ENCODE measurements at regions not wholly inside any gene's neighbourhood (a gene's known extent, or its start where the extent isn't known, plus 50 kb on each side); places are given as distances from the start of the nearest gene placed in this dataset.
"Not testable (repeated sequence)": the region's sequence is repeated elsewhere in the genome, so short reads cannot be mapped to it uniquely, and the experiment has no call there.

DNA sequence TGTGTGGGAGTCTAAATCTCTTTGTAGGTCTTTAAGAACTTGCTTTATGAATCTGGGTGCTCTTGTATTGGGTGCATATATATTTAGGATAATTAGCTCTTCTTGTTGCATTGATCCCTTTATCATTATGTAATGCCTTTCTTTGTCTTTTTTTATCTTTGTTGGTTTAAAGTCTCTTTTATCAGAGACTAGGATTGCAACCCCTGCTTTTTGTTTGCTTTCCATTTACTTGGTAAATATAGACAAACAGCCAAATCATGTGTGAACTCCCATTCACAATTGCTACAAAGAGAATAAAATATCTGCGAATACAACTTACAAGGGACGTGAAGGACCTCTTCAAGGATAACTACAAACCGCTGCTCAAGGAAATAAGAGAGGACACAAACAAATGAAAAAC is 198.2 kb upstream of the APCDD1 start:
- not testable (repeated sequence) for DNase-seq

GRCh38 chr18:10258836-10259474 is 195.5 kb upstream of the APCDD1 start:
- no peak for DNase-seq

DNA sequence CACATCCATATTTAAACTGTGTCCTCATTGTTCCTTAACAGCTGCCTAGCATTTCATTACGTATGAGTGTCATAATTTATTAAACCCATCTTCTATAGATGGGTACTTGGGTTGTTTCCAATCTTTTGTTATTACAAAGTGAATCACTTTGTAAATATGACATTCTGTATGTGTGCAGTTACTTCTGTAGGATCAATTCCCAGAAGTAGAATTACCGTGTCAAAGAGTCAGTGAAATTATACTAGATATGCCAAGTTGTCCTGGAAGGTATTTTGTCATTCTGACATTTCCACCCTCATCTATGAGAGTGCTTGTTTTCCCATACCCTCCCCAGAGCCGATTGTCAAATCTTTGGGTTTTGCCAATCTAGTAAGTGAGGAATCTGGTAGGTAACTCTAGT is 194.5 kb upstream of the APCDD1 start:
- no peak for DNase-seq

GRCh38 chr18:10261344-10262276 is 192.8 kb upstream of the APCDD1 start:
- DNase-seq, result no peak

- DNase-seq, result no peak
Observed at GRCh38 chr18:10262566-10262965, 191.9 kb upstream of the APCDD1 start.

DNA sequence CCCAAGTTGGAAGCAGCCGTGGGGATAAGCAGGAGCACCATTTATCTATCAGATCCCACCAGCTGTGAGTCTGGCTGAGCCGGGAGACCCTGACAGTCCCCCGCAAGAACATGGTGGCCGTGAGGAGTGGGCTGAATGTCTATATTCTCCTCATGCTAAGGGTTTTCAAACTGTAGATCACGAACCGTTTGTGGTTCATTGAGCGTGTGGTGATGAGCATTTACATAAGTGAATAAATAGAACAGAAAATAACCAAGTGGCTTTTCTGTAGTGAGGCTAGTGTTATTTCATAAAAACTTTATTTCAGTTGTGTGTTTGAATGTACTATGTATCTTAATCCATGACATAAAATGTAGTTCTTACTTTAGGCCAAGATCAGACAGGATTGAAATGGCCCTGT is 190.2 kb upstream of the APCDD1 start:
- no peak for DNase-seq

DNA sequence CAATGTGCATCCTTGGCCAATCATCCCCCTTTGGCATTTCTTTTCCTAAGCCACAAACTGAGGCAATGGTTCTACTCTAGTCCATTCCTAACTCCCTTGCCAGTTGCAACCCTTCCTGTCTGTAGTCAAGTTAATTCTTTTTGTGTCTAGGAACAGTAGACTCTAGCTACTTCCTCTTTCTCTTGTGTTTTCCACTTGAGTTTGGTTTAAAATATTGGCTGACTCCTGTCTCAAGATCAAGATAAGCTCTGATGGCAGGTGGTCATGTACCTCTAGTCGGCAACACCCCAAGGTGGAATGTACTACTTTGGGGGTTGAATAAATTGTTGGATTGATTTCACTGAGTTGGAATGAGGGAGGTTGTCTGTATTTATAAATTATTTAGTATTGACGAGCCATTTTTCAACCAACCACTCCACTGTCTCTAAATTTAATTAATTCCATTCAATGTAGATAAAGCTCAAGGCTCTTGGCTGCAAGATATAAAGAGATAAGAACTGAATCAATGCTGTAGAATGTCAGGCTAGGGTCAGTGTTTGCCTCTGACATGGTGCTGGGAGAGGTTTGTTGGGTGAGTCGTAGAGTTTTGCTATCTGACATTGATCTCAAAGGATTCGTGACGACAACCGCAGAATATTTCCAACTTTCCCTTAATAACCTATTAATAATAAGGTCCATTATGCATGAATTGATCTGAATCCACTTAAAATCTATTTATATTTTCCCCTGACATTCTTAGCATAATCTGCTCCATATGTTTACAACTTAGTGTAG is 188.7 kb upstream of the APCDD1 start:
- DNase-seq, result no peak

DNA sequence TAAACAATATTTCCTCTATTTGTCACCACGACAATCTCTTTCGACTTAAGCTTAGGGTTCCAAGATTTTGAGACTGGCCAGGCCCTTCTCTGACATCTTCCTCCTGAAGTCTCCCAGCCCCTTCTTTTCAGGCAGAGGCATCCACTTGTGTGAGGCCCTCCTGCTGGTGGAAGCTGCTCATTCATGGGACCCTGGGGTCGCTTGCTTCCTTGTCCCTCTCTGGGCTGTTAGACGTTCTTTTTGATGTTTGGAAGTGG is 188.2 kb upstream of the APCDD1 start:
- DNase-seq, result no peak

DNA sequence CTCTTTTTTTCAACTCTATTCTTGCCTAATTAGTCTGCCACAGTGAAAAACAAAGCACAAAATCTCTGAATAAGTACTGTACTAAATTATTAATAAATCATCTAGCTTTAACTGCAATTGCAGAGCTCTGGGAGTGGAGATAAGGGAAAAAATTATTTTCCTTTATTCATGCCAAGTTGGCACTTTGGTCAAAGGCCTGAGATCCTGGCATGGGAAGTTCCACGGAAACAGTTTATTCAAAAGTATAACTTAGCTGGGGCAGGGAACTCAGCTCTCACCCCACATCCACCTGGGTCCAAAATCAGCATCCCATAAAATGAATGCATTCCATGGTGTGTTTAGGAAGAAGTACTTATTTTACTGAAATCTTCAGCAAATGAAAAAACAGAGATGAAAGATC is 185.2 kb upstream of the APCDD1 start:
- DNase-seq, result no peak

DNA sequence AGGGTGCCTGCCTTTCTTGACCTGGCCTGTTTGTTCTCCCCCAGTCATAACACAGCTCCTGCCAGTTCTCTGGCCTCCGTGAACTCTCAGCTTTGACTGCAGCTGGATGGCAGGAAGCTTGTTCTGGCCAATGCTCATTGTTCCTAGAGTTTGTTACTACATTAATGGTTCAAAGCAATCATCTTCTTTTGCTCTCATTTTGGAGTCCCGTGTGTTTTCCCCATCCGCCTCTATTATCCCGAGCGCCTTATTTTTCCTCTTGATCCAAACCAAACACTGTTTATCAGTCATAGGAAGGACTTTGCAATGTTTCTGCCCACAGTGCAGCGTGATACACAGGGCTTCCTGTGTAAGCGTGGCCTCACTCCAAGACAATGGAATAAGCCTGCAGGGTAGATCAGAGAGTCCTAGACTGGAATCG is 184.3 kb upstream of the APCDD1 start:
- no peak for DNase-seq

DNA sequence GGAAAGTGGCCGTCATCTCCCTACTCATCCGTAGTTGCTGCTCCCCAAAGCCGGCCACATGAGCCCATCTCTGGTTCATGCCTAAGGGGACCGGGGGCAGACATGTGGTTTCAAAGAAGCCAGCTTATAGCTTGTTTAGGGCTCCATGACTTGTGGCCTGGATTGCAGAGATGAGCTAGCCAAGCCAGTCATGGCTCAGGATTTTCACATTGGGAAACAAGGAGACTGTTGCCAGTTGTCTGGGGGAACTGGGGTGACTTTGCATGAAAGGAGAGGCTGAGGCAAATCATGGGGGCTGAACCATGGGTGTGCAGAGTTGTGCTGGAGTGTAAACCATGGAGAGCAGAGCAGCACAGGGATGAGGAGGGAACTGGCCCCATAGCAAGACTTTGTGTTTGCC is 183.0 kb upstream of the APCDD1 start:
- DNase-seq, result no peak

DNA sequence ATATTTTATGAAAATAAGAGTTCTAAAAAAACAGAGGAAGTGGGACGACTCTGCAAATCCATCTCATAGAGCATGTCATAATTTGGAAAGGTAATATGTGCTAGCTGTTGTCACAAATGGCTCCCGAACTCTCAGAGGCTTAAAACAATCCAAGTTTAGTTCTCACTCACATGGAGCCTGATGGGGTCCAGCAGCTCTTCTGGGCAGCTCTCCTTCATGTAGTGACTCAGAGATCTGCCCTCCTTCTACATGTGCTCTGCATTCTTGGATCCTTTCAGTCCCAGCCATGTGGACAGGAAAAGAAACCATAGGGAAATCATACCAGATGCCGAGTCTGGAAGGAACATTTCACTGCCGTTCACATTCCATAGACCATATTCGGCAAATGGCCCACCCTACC is 180.1 kb upstream of the APCDD1 start:
- DNase-seq, result no peak

GRCh38 chr18:10275486-10275885 is 178.9 kb upstream of the APCDD1 start:
- DNase-seq, result no peak

DNA sequence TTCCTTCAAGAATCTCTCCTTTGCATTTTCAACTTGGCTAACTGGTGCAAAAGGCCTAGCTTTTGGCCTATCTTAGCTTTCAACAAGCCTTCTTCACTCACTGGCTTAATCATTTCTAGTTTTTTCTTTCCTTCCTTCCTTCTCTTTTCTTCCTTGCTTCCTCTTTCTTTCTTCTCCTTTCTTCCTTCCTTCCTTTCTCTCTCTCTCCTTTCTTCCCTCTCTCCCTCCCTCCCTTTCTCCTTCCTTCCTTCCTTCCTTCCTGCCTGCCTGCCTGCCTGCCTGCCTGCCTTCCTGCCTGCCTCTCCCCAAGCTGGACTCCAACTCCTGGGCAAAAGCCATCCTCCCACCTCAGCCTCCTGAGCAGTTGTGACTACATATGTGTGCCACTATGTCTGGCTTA is 176.2 kb upstream of the APCDD1 start:
- no peak for DNase-seq

GRCh38 chr18:10279471-10279870 is 175.0 kb upstream of the APCDD1 start:
- no peak for DNase-seq

DNA sequence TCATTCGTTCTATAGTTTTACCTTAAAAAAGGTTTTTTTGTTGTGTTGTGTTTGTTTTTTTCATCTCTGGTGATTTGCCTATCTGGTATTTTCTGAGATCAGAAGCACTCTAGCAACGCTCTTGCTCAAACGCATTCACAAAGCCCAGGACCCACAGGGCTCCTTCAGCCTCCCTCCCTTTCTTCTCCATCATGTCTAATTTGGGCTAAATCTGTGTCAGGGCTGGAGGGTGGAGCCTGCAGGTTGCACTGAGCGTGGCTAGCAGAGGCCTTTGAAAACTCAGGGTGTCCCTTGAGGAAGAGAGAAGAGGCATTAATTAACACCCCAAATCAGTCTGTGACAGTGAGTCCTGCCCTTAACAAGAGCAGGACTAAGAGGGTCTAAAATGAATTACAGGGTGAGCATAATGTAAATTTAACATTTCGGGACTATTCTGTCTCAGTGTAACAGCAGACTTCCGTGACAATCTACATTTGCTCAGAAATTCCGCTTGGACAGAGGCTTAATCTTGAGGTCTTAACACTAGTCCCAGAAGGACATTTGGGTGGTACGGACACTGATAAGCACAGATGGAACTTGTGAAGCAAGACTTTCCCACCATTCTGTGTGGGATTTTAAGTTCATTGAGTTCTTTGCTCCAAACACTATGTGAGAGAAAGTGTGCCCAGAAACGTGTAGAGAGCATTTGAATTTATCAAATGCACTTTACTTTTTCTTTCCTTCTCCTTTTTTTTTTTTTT is 174.4 kb upstream of the APCDD1 start:
- no peak for DNase-seq

DNA sequence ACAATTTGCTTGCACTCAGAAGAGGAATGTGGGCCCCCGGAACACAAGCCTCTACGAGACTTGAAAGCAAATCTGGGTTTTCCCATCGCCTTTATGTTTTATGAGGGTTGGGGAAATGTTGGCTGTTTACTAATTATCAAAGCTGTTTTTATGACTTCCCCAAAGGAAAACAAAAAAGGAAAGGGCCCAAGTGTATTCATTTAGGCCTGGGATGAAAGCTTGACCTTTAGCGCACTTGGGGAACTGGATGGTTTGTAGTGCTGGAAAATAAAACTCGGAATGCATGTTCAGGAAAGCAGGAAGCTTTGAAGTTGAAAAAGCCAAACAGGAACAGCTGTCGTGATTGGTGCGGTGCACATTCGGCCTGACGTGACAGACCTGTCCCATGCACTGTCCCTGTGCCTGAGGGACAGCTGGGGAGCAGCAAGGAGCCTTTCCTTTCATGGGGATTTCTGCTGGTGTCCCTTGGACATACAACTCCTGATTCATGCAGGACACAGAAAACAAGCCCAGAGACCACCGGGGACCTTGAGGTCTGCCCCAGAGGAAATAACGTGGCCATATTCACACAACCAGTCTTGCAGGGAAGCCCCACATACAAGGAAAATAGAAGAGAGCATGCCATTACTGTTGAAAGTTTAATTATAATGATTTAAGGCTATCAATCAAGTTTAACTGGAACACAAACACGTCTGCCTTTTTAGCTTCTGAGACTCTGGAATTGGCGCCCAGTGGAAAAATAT is 169.7 kb upstream of the APCDD1 start:
- DNase-seq, result no peak

DNA sequence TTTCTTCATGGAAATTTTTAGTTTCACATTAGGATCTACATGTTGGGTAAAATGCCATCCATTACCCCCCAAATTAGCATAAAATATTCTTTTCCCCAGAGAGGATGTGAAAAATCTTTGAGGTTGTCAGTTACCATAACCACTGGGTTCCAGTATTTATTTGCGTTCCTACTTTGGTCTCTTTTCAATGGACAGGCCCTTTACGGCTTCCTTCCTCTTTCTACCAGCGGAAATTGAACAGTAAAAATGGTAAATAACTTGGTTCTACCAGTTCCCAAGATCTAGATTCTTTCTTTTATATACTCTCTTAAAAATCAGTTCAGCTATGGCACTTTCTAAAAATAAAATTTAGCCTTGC is 169.2 kb upstream of the APCDD1 start:
- no peak for DNase-seq

DNA sequence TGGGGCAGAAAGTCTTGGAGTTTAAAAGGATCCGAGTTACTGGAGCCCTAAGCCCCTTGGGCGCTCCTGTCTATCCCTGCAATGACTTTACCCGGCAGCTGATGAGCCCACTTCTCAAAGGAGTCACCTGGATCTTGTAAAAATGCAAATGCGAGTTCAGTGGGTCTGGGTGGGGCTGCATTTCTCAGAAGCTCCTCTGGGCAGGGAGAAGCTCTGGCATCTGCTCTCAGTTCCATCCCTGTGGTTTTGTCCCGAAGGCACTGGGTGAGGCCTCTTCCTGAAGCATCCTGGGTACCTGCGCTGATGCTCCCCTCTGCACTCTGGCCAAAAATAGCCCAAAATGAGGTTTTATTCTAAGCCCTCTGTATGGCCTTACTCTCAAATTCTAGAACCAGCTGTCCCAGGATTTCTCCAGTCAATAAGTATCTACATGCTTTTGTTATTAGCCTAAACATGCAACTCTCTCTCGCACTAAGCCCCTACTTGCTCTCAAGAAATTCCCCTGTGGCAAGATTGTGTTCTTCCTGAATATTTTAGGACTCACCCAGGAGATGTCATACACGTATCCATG is 167.8 kb upstream of the APCDD1 start:
- DNase-seq, result no peak

GRCh38 chr18:10289251-10289650 is 165.2 kb upstream of the APCDD1 start:
- no peak for DNase-seq

GRCh38 chr18:10289951-10290637 is 164.3 kb upstream of the APCDD1 start:
- DNase-seq, result no peak
